IPS DF 19.7 (cell line): ENCODE measurements at regions not wholly inside any gene's neighbourhood (a gene's known extent, or its start where the extent isn't known, plus 50 kb on each side); places are given as distances from the start of the nearest gene placed in this dataset.
"Not testable (repeated sequence)": the region's sequence is repeated elsewhere in the genome, so short reads cannot be mapped to it uniquely, and the experiment has no call there.

Experiments
- DNase-seq: peaks from one replicate; pipeline ENCODE4 v3.0.0-alpha.2; 2013; ENCODE audit warnings: low read depth, low spot score

DNA sequence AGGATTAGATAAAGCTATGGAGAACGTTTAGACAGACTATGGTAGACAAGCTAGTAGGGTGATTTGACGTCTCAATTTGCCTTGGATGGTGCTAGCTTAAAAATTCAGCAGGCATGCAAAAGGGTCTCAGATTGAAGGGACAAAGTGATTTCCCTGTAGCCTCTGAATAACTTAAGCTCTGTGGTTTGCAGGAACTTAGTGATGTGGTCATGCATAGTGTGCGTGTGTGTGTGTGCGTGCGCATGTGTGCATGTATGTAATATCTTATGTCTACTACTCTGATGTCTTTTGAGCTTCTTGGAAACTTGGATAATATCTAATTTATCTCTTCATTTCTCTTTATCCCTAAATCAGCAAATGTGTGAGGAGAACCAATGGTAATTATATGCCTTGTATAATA lies 183.6 kb upstream of the TNC start:
- no peak for DNase-seq

DNA sequence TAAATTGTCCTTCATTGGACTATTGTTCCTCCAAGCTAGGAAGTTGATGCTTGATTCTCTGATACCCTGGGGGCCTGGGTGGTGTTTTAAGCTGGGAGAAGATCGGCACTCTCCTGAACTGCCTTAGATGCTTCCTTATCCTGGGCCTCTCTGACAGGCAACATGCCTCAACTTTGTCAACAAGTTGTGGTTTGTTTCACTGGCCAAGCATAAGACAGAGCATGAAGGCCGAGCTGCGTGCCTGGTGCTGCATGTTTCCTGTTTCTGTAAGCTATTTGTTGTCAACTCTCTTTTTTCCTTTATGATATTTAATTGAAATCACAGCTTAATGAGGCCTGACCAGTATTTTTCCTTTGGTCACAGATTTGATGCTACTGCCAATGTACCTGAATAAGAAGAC lies 187.6 kb upstream of the TNC start:
- no peak for DNase-seq

DNA sequence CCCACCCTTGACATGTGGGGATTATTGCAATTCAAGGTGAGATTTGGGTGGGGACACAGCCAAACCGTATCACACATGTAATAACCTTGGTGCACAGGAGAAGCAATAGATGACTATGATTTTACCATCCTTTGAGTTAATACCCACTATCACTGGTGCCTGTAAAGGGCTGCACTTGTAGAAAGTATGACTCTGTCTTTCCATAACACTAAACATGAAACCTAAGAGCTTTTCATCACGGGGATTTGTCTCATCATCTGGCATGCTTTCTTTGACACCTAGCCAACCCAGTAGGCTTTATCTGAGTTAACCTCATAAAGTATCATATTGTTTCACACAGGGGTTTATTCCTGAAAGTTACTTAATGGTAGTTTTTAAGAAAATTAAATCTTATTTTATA lies 188.9 kb upstream of the TNC start:
- no peak for DNase-seq

DNA sequence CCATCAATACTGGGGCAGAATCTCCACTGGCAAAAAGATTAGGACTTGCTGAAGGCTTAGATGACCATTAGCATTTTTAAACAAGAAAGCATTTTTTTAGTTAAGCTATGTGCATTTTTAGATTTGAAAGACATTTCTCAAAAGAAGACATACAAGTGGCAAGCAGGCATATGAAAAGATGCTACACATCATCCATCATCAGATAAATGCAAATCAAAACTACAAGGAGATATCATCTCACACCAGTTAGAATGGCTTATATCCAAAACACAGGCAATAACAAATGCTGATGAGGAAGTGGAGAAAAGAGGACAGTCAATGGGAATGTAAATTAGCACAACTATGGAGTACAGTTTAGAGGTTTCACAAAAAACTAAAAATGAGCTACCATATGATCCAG lies 195.6 kb upstream of the TNC start:
- no peak for DNase-seq

DNA sequence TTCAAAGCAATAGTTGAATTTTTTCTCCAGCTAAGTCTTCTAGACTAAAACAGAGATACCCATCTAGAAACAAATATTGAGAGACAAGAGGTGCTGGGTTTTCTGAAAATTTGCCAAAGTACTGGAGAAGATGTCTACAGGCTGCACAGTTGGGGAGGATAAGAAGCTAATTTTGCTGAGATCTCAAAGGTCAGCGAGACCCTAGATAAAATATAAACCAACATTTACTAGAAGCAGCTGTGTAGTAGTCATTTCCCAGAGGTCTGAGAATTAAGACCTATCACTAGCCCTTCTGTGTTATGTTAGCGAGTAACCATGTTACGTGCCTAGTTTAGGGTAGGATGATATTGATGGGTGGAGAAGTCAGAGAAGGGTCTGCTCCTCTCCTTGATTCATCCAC lies 208.5 kb upstream of the TNC start:
- no peak for DNase-seq

DNA sequence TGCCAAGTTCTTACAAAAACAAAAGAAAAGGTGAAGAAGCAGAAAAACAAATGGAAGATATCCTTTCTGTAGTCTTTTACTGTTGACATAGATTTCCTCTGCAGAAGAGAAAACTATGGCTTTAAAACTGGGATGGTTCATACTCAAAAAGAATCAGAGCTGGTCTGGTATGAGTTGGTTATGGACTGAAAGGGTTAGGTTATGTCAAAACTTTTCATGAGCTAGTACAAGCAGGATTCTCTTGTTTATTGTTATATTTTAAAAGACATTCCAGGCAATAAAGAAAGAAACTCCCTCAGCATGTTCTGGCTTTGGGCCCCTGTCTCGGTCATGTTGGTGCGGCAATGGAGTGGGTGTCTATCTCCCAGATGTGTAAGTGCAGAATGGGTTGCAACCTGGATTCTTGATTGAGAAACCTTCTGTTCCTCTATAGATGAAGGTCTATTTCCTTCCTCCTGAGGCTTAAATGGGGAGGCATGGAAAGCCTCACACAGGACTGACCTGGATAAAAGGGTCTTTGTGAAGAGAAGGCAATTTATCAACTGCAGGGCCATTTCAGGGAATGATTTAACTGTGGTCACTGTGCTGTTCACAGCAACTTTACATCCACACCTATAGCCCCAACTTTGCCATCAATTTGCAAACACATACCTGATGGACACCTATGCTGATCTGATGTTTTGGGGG lies 209.6 kb upstream of the TNC start:
- no peak for DNase-seq

DNA sequence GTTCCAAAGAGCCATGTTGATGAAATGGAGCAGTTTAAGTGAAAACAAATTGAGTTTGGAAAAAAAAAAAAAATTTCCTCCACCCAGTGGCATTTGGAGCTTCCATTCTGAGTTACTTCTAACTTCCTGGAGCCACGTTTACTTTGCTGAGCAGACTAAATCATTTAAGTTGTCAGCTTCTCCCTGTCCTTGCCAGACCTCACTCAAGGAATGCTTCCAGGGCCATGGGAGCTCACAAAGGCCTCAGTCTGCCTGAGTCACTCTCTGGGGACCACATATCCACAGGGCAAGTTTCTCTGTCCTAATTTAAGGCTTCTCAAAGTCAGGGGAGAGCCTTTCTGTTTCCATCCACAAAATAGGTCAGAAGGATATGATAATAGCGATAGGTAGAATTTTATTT lies 210.3 kb upstream of the TNC start:
- no peak for DNase-seq

DNA sequence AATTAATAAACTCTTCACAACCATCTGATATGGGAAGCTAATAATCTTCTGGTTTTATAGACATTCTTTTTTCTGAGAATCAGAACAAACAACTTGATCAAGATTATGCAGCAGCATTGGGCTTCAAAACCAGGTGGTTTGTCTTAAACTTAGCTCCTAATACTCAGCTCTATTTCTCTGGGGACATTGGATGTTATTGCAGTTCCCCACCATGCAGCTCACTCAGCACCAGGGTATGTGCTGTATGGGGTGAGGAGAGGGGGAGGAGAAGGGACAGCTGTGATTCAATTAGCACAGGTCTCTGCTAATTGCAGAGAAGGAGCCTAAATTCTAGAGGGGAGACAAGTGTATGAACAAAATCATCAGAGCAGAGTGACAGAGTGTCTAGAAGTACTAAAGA lies 210.7 kb upstream of the TNC start:
- no peak for DNase-seq

DNA sequence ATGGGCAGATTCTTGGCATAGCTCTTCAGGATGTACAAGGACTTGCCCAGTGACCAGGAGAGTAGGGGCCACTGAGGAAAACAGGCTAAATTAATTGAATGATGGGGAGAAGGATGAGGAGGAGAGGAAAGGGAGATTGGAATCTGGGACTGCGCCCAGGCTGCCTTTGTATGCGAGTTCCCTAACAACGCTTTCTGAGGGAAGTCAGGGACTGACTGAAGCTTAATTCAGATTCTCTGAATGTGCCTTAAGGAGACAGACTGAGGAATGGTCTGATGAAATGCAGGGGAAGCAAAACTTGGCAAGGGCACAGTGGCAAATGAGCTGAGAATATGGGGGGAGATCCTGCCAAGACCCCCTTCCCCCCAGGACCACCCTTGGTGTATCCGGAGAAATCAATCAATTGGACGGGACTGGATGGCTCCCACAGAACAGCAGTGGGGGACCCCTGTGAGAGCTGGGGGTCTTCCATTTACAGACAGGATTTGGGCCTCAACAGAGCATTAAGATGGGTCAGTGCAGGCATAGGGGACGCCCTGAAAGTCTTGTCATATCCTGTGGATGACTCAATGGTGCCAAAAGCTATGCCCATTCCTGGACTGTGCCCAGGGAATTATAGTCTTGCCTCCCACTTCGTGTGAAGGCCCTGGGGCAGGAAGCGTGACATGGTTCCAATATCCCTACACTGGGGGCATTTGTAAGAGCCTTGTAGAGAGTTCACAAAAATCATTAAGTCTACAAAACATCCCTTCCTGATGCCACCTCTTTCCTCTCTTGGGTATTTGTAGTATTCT lies 215.5 kb upstream of the TNC start:
- no peak for DNase-seq

DNA sequence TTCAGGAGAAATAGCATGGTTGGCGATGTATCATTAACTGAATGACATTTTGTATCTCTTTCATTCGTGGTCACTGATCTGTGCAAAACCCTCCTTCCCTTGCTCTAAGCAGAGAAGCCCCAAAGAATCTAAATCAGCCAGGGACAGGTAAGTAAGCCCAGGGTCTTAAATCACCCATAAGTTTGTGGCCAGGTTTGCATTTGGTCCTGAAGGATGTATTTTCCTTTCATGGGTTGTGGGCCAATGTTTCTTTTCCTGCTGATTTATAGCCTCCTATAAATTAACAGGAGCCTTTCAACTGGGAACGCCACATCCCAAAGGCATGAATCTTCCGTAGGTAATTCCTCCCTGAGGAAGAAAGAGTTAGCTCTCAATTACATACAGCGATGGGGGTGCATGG lies 217.5 kb upstream of the TNC start:
- DNase-seq: no peak

DNA sequence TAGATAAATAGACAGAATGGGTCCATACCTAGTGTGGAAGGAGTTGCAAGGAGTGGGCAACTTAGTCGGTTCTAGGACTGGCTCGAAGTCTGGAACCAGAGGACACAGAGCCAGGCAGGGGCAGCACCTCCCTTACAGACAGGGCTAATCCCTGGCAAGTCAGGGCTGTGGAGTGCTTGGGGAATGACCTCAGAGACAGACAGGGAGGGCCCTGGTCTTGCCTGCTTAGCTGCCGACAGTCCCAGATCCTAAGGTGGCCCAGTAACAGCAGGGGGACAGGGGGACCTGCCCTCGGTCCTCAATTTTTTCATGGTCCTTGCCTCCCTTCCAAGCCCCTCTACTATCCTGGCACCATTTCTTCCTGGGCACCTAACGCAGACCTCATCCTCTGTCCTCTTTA lies 222.4 kb upstream of the TNC start:
- no peak for DNase-seq

DNA sequence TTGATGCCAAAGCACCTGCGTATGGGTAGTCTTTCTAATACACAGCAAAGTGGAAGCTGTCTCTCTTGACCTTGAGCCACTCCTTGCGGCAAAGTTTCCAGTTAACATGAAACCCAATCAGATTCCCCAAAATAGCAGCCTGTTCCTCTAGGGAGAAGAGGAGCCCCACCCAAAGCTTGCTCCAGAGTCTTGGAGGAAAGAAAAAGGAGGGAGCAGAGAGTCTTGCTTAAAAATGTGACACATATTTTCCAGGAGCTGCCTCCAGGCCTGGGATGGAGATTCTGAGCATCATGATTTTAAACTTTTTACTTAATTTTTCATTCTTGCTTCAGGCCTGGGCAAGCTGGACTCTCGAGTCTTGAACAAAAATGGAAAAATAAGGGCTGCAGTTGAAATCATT lies 223.5 kb upstream of the TNC start:
- DNase-seq: no peak

DNA sequence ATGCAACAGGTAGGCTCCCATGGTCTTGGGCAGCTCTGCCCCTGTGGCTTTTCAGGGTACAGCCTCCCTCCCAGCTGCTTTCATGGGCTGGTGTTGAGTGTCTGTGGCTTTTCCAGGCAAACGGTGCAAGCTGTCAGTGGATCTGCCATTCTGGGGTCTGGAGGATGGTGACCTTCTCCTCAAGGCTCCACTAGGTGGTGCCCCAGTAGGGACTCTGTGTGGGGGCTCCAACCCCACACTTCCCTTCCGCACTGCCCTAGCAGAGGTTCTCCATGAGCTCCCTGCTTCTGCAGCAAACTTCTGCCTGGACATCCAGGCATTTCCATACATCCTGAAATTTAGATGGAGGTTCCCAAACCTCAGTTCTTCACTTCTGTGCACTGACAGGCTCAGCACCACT lies 229.8 kb upstream of the TNC start:
- not testable (repeated sequence) for DNase-seq

DNA sequence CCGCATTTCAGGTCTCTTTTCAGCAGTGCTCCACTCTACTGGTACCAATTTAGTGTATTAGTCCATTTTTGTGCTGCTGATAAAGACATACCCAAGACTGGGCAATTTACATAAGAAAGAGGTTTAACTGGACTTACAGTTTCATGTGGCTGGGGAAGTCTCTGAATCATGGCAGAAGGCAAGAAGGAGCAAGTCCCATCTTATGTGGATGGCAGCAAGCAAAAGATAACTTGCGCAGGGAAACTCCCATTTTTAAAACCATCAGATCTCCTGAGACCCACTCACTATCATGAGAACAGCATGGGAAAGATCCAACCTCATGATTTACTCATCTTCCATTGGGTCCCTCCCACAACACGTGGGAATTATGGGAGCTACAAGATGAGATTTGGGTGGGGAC lies 231.0 kb upstream of the TNC start:
- not testable (repeated sequence) for DNase-seq

DNA sequence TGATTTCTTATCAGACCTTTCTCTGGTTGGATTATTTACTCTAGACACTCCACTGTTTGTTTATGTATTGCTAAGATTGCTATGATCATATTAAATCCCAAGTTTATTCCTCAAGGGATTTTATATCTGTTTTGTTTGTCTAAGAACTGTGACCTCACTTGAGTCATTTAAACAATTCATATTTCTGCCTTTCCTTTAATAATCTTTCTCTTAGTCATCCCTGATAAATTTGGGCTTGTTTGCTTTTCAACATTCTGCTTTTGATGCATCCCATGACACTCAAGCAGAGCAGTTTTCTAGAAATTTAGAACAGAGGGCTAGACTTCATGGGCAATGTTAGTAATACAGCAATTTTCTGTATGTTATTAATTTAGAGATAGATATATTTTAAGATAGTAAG lies 231.6 kb upstream of the TNC start:
- no peak for DNase-seq

DNA sequence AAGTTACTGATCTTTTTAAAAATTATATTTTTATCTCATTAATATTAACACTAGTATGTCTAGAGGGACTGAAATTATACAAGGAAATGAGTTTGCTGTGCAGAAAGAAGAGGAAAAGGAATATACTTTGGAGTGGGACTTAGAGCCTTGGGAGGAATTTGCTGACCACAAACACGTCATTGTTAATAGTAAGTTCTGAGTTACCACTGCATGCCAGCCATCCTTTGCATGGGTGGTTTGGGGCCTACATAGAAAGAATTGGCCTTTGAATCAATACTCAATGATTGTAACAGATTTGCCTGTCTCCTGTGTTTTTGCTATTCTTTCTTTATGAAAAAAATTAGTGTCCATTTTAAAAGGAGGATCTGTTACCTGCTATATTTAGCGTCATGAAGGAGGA lies 232.6 kb upstream of the TNC start:
- no peak for DNase-seq

DNA sequence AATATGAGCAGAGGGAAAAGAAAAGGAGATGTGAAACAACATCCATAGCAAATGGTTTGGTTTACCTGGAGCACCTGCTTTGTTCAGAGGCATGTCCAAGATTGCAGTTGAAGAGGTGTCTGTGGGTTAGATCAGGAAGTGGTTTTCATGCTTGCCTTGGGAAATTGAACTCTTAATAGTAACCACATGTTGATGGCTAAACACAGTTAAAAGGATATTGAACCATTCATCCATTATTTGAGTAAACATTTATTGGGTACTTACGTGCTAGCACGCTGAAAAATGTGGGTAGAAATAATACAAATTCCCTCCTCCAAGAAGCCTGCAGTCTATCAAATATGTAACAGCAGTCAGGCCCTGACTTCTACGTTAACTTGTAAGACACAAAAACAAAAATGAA lies 235.7 kb upstream of the TNC start:
- DNase-seq: no peak

DNA sequence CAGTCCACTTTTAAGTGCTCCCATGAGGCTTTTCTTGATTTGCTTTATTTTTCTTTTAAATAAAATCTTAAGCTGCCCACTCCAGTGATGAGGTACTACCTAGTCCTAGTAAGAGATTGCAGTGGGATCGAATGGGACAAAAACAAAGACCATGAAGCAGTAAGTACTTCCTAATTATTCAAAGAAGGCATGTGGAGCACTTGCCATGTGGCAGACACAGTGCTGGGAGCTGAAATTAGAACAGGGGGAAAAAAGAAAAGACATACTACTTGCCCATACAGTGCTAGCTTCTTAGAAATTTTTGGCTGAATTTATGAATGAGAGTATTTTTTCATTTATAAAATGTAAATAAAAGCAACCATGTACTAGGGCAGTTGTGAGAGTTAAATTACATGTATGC lies 239.9 kb upstream of the TNC start:
- no peak for DNase-seq

DNA sequence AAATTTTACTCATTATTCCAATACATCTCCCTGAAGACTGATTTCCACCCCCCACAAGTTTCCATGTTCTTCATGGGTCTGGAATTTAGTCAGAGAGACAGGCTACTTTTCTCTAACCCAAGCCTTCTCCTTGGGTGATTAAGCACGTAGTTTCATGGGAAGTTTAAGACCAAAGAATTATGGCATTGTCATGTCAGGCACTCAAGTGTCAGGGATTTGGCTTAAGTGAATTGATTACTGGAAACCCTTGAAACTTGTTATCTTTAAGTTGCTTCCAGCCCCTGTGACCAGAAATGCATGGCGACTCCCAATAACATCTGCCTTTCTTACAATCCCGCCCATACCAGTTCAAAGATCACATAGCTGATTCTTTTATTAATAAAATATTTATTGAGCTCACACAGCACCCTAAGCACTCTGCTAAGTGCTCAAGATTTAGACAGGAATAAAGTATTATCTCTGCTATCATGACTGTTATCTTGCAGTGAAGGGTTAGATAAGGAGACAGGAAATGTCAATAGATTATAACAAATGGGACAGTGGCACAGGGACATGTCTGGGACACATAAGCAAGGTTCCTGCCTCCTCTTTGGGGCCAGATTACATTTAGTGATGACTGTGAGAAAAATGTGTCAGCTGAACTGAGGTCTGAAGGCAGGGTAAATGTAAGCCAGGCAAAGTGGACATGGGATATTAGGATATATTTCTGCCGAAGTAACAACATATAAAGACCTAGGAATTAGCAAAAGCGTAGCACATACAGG lies 241.2 kb upstream of the TNC start:
- no peak for DNase-seq

DNA sequence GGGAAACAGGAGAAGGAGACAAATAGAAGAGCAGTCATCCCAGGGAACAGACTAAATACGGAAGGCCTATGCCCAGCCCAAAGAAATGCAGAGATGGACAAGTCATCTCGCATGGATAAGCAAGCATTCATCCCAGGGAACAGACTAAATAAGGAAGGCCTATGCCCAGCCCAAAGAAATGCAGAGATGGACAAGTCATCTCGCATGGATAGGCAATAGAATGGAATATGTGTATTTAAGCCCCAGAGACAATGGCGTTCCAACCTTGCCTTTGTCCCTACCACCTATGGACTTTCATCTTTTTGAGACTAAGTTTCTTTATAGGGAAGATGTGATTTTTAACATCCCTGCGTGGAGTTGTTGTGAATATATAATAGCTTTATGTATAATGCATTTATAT lies 242.2 kb upstream of the TNC start:
- no peak for DNase-seq

DNA sequence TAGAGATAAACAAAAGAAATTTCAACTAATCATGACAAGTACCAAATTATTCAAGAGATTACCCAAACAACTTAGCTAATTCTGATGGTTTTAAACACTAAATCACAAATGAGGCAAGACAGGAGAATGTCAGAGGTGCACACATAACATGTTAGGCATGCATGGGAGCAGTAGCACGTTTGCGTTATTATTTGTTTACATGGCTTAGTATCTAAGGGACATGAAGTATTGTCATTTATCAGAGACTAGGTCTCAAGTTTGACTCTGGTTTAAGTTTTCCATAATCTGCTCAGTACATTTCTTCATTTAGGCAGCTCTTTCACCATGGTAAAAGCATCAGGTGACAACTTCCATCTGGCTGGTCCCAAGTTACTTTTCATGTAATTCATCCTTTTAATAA lies 244.1 kb upstream of the TNC start:
- DNase-seq: no peak

DNA sequence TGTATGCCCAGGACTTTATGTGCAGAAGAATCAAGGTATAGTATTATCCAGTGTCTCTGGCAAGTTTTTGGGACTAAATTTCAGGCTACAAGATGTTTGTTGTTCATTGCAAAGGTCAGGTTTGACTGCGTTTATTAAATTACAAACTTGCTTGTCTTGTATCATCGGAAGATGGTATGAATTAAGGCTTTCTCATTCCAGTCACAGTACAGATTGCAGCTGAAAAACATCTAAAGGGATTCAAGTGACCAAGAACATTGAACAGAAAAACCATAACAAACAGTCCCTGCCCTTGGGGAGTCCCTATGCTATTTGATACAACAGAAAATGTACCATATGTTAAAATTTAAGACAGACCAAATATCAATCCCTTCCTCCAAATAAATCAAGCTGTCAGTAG lies 244.7 kb upstream of the TNC start:
- DNase-seq: no peak

DNA sequence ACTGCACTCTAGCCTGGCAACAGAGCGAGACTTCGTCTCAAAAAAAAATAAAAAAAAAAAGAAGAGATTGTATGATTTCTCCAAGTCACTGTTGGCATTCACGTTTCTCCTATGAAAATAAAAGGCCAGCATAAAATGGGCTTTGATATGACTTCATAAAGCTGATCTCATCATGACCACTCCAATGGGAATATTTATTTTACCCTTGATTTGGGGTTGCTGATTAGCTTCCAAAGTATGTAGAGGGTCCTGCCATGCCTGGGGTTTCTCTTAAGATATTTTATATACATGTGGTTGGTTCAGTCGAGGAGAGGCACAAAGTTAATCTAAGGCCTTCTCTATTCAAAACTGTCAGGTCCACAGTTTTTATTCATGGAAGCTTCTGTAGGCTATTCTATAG lies 247.0 kb upstream of the TNC start:
- no peak for DNase-seq
